Osteocyte (in vitro differentiated cells): ENCODE measurements at regions not wholly inside any gene's neighbourhood (a gene's known extent, or its start where the extent isn't known, plus 50 kb on each side); places are given as distances from the start of the nearest gene placed in this dataset.

ENCODE experiments used
- DNase-seq: peaks from one replicate; pipeline ENCODE4 v3.0.0; 2021; ENCODE audit warnings: mixed read lengths; ENCODE audit not compliant: unreplicated experiment; ENCODE audit errors: extremely low spot score
- H3K27ac Mint-ChIP-seq: one replicate; pipeline ENCODE4 v1.8.0; 2021; ENCODE audit warnings: mild to moderate bottlenecking, mixed read lengths; ENCODE audit not compliant: unreplicated experiment
- H3K27me3 Mint-ChIP-seq: one replicate; pipeline ENCODE4 v1.8.0; 2021; ENCODE audit warnings: mixed read lengths; ENCODE audit not compliant: unreplicated experiment
- H3K36me3 Mint-ChIP-seq: one replicate; pipeline ENCODE4 v1.8.0; 2021; ENCODE audit warnings: mixed read lengths; ENCODE audit not compliant: unreplicated experiment
- H3K4me1 Mint-ChIP-seq: one replicate; pipeline ENCODE4 v1.8.0; 2021; ENCODE audit warnings: mixed read lengths; ENCODE audit not compliant: unreplicated experiment
- H3K4me3 Mint-ChIP-seq: one replicate; pipeline ENCODE4 v1.8.0; 2021; ENCODE audit warnings: mild to moderate bottlenecking, moderate library complexity, mixed read lengths; ENCODE audit not compliant: unreplicated experiment
- H3K9me3 Mint-ChIP-seq: one replicate; pipeline ENCODE4 v1.8.0; 2021; ENCODE audit warnings: mixed read lengths; ENCODE audit not compliant: unreplicated experiment
- TF ChIP-seq, protein P1 (sequence below): fragments of 200-600 bp; sonication (generic); IDR thresholded peaks from 2 replicates; pipeline ENCODE4 v1.5.0; 2021; ENCODE audit warnings: antibody characterized with exemption, mild to moderate bottlenecking, moderate library complexity

DNA sequence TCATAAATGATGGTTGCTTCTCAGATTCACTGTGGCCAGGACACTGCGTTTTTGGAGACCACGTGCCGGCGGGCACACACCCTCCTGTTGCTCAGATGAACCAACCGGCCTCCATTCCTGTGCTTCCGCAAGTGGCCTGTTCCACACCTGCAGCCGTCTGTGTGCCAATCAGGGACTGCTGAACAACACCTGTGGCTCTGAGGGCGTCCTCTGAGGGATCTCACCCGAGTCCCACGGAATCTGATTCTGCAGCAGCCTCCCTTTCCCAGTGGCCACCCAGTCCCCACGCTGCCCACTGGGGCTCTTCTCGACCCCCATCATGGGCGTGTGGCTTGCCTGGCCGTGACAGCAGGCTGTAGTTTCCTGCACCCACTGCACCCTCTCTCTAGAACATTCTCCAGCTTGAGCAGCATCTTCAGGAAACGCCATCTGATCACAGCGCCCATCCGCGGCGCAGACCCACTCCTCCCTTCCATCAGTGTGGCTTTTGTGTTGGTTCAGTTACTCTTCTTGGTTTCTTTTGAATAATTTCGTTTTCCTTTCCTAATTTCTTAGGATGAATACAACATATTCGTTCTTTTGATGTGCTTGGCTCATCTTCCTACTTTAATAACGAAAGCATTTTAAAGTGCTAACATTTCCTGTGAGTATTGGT is 65.1 kb upstream of the SLC22A11 start:
- Mint-ChIP-seq H3K36me3 (no peaks in the 10 kb centered on the region), H3K4me1 (no peaks in the 10 kb centered on the region), H3K27me3 (peaks cover 48% of the 10 kb centered on the region), H3K4me3 (no peak overlapping the region), H3K9me3 (peaks cover 6% of the 10 kb centered on the region), H3K27ac (no peak overlapping the region)
- DNase-seq: no peak
- TF ChIP-seq, protein P1, sequence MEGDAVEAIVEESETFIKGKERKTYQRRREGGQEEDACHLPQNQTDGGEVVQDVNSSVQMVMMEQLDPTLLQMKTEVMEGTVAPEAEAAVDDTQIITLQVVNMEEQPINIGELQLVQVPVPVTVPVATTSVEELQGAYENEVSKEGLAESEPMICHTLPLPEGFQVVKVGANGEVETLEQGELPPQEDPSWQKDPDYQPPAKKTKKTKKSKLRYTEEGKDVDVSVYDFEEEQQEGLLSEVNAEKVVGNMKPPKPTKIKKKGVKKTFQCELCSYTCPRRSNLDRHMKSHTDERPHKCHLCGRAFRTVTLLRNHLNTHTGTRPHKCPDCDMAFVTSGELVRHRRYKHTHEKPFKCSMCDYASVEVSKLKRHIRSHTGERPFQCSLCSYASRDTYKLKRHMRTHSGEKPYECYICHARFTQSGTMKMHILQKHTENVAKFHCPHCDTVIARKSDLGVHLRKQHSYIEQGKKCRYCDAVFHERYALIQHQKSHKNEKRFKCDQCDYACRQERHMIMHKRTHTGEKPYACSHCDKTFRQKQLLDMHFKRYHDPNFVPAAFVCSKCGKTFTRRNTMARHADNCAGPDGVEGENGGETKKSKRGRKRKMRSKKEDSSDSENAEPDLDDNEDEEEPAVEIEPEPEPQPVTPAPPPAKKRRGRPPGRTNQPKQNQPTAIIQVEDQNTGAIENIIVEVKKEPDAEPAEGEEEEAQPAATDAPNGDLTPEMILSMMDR: no peak

DNA sequence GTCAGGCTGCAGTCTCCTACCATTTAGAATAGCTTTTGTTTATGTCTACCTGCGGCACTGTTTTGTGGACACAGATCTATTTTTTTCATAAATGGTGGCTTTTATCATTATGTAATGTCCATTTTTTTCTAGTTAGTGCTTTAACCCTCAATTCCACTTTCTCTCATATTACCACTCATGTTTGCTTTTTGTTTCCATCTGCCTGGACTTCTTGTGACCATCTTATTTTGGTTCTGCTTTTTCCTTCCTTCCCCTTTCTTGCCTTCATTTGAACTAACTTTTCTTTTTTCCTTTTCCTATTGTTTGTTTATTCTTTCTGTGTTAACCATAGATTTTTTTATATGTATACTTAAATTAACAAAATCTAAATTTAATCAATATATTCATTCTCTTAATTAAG is 63.2 kb upstream of the SLC22A11 start:
- peaks cover 6% of the 10 kb centered on the region for H3K9me3 Mint-ChIP-seq
- no peak overlapping the region for H3K27ac Mint-ChIP-seq
- H3K4me3 Mint-ChIP-seq: no peak overlapping the region
- H3K4me1 Mint-ChIP-seq: no peaks in the 10 kb centered on the region
- peaks cover 44% of the 10 kb centered on the region for H3K27me3 Mint-ChIP-seq
- DNase-seq: no peak
- no peaks in the 10 kb centered on the region for H3K36me3 Mint-ChIP-seq
- TF ChIP-seq, protein P1: no peak

DNA sequence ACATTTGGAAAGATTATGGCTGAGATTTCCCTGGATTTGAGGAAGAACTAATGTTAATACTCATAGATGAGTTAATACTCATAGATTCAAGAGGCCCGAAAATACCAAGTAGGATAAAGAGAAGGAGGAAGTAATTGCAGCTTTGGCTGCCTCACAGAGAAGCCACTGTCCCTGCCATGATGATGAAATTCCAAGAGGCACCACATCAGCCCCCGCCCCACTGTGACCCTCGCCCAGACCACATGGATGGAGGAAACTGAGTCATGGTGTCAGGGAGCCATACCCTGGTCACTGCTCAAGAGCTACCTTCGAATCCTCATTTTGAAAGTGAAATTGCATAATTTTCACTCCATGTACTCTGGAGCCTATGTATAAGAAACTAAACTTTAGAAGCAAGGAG is 57.6 kb upstream of the SLC22A11 start:
- DNase-seq: no peak
- TF ChIP-seq, protein P1: no peak
- no peaks in the 10 kb centered on the region for H3K4me1 Mint-ChIP-seq
- H3K9me3 Mint-ChIP-seq: peaks cover 6% of the 10 kb centered on the region
- peaks cover 31% of the 10 kb centered on the region for H3K27me3 Mint-ChIP-seq
- H3K36me3 Mint-ChIP-seq: no peaks in the 10 kb centered on the region
- no peak overlapping the region for H3K27ac Mint-ChIP-seq
- H3K4me3 Mint-ChIP-seq: no peak overlapping the region

DNA sequence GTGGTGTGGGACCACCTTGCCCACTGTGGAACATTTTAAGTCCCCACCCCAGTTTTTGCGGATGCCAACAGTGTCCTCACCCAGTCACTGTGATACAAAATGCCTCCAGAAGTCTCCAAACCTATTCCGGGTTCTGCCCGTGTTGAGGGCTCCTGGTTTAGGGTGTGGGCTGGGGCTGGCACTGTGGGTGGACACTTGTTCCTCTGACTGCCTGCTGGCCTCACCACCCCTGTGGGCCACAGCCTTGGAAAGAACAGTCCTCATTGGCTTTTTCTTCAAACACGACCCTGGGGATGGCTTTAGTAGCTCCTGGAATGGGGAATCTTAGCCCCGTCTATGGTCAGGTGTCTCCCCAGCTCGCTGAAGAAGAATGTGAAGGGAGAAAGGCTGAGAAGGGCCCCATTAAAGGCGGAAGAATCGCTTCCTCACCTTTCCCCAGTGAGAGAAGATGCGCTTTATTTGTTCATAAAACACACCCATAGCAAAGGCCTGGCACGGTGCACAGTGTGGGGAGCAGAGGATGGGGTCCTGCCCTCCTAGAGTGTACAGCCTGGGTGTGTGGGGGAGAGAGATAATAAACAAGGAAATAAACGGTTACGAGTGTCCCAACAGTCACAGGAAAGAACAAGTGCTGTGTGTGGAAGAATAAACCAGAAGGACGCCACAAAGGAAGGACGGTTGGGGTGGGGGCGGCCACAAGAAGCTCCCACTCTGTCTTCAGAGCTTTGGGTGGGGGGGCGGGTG is 56.3 kb upstream of the SLC22A11 start:
- peaks cover 18% of the 10 kb centered on the region for H3K27me3 Mint-ChIP-seq
- no peaks in the 10 kb centered on the region for H3K36me3 Mint-ChIP-seq
- H3K27ac Mint-ChIP-seq: no peak overlapping the region
- no peaks in the 10 kb centered on the region for H3K4me1 Mint-ChIP-seq
- TF ChIP-seq, protein P1: no peak
- no peak overlapping the region for H3K4me3 Mint-ChIP-seq
- peaks cover 7% of the 10 kb centered on the region for H3K9me3 Mint-ChIP-seq
- no peak for DNase-seq

DNA sequence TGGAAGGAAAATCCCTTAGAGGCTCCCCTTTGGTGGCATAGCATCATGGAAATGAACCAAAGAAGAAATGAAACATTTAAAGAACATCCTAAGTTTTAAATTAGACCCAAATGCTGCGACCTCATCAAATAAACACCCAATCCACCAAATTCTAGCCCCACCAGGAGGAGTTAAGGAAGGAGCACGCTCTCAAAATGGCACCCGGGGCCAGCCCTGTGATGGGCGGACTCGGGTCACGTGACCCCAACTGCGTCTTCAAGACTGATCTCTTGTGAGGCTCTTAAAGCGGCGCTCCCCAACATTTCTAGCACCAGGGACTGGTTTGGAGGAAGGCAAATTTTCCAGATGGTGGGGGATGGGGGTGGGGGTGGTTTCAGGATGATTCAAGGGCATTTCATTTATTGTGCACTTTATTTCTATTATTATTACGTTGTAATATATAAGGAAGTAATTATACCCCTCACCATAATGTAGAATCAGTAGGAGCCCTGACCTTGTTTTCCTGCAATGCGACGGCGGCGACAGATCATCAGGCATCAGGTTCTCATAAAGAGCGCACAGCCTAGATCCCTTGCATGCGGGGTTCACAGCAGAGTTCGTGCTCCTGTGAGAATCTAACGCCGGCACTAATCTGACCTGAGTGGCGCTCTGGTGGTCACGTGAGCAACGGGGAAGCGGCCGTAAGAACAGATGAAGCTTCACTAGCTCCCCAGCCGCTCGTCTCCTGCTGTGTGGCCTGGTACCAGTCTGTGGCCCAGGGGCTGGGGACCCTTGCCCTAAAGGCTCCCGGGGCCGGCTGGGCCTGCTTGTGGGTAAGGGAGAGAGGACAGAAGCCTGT is 55.3 kb upstream of the SLC22A11 start:
- Mint-ChIP-seq H3K4me1 (no peaks in the 10 kb centered on the region), H3K9me3 (peaks cover 5% of the 10 kb centered on the region), H3K27ac (no peak overlapping the region), H3K36me3 (no peaks in the 10 kb centered on the region), H3K4me3 (no peak overlapping the region), H3K27me3 (peaks cover 16% of the 10 kb centered on the region)
- no peak for DNase-seq
- TF ChIP-seq, protein P1: no peak
